OCI-LY3 (cell line): ENCODE measurements at regions not wholly inside any gene's neighbourhood (a gene's known extent, or its start where the extent isn't known, plus 50 kb on each side); places are given as distances from the start of the nearest gene placed in this dataset.

Experiments used
- EZH2phosphoT487 ChIP-seq: fragments of 200-600 bp; shearing (Covaris generic); IDR thresholded peaks from 2 replicates; pipeline ENCODE4 v1.6.1; 2018; ENCODE audit warnings: antibody characterized with exemption, mixed run types, low read depth
- TF ChIP-seq, protein P1 (sequence below): fragments of 200-600, 300-600 bp; sonication (generic); IDR thresholded peaks from 2 replicates; pipeline ENCODE4 v1.5.1; 2014; ENCODE audit warnings: antibody characterized with exemption, low read length, low read depth

DNA sequence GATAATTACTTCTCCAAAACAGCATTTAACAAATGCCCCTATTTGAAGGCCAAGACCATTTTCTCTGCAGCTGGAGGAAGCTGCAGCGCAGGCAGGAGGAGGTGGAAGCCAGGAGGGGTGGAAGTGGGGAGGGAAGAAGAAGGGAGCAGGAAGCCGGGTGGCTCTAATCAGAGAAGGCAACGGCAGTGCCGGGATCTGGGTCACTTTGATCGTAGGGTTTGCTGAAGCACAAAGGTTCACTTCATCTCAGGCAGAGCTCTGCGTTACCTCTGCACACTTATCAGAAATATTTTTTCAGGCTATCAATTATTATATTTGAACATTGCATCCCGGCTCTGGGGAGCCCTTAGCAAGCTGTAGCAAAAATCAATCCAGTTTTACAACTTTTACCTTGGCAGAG, 315.8 kb upstream of the POU3F3 start:
- TF ChIP-seq, protein P1, sequence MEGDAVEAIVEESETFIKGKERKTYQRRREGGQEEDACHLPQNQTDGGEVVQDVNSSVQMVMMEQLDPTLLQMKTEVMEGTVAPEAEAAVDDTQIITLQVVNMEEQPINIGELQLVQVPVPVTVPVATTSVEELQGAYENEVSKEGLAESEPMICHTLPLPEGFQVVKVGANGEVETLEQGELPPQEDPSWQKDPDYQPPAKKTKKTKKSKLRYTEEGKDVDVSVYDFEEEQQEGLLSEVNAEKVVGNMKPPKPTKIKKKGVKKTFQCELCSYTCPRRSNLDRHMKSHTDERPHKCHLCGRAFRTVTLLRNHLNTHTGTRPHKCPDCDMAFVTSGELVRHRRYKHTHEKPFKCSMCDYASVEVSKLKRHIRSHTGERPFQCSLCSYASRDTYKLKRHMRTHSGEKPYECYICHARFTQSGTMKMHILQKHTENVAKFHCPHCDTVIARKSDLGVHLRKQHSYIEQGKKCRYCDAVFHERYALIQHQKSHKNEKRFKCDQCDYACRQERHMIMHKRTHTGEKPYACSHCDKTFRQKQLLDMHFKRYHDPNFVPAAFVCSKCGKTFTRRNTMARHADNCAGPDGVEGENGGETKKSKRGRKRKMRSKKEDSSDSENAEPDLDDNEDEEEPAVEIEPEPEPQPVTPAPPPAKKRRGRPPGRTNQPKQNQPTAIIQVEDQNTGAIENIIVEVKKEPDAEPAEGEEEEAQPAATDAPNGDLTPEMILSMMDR, result no peak
- TF ChIP-seq EZH2phosphoT487, result no peak
